Body of pancreas (tissue), 4 donors: ENCODE measurements at regions not wholly inside any gene's neighbourhood (a gene's known extent, or its start where the extent isn't known, plus 50 kb on each side); places are given as distances from the start of the nearest gene placed in this dataset.
A peak's percentile ranks its signal among the peaks of the same experiment; 100 is the strongest.

ENCODE experiments used
- ATAC-seq: fragments of 150-250 bp; one replicate; pipeline ENCODE4 v1.9.1; 2016
- DNase-seq, 4 donors: peaks; one replicate each; pipeline ENCODE4 v3.0.0-alpha.2; 2019
- H3K27ac ChIP-seq, 4 donors: fragments of 200-600 bp; sonication (generic); 1 replicate in 3 of 4; 2 replicates in 1 of 4; pipeline versions ENCODE4 v1.5.1 to v1.6.1; 2016 to 2019; ENCODE audit warnings: mild to moderate bottlenecking in 1 of 4, mixed read lengths in 1 of 4, moderate library complexity in 1 of 4
- H3K27me3 ChIP-seq, 2 donors: fragments of 200-600 bp; sonication (generic); one replicate each; pipeline ENCODE4 v1.6.0; 2016; ENCODE audit warnings: mild to moderate bottlenecking in 1 of 2
- H3K36me3 ChIP-seq, 2 donors: fragments of 200-600 bp; sonication (generic); replicated peaks in 1 of 2; 2 replicates each; pipeline ENCODE4 v1.5.1; 2016; ENCODE audit warnings: low read depth in 2 of 2; ENCODE audit not compliant: insufficient read depth in 1 of 2
- H3K4me1 ChIP-seq: fragments of 200-600 bp; sonication (generic); one replicate; pipeline ENCODE4 v1.6.0; 2016
- H3K4me3 ChIP-seq, 2 donors: fragments of 200-600 bp; sonication (generic); 1 replicate in 1 of 2; 2 replicates in 1 of 2; pipeline ENCODE4 v1.5.1; 2016 to 2019
- H3K9me3 ChIP-seq, 3 donors: fragments of 200-600 bp; sonication (generic); 1 replicate in 2 of 3; 2 replicates in 1 of 3; pipeline ENCODE4 v1.5.1; 2016
- POLR2A ChIP-seq, 3 donors: fragments of 450-650 bp; IDR thresholded peaks; one replicate each; pipeline ENCODE4 v1.6.1; 2016; ENCODE audit warnings: antibody characterized with exemption in 3 of 3, mild to moderate bottlenecking in 2 of 3
- WGBS, 2 donors: methylation state at CpG; one replicate each; pipeline ENCODE4 v1.1.5; 2017; 5-methylcytosine and 5-hydroxymethylcytosine counted together
- intact Hi-C: fragments of 100-400 bp; cut with DNase I; formaldehyde crosslinking; loops from one replicate; pipeline ENCODE4 v1.15.1; 2023
- TF ChIP-seq, protein P1 (sequence below), 7 experiments: fragments of 450-650 bp in 4 of 7; fragments of 200-600 bp in 3 of 7; sonication (generic) in 3 of 7; IDR thresholded peaks; one replicate each; pipeline ENCODE4 v1.5.1; 2016 to 2019; ENCODE audit warnings: antibody characterized with exemption in 7 of 7

DNA sequence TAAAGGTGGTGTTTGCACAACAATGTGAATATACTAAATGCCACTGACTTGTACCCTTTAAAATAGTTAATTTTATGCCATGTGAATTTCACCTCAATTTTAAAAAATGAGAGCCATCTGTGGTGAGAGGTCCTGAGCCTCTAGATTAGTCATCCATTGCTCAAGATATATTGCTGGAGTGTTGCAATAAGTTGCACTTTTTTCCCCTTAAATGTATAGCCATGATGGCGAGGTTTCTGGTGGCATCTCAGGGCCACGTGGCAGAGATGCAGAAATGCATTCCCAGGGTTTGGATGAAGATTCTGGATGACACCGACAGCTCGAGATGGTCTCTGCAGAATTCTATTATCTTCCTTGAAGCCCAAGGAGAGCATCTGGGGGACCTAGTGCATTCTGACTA lies 153.7 kb downstream of the AACS start:
- Histone ChIP-seq H3K4me1 (peaks cover 10% of the 10 kb centered on the region), H3K4me3 (no peak overlapping the region), H3K27ac (no peak overlapping the region), H3K27me3 (peaks cover 0 to 8% of the 10 kb centered on the region in 2 donors), H3K9me3 (no peaks in the 10 kb centered on the region), H3K36me3 (no peaks in the 10 kb centered on the region)
- ATAC-seq: no peak
- TF ChIP-seq, protein P1, sequence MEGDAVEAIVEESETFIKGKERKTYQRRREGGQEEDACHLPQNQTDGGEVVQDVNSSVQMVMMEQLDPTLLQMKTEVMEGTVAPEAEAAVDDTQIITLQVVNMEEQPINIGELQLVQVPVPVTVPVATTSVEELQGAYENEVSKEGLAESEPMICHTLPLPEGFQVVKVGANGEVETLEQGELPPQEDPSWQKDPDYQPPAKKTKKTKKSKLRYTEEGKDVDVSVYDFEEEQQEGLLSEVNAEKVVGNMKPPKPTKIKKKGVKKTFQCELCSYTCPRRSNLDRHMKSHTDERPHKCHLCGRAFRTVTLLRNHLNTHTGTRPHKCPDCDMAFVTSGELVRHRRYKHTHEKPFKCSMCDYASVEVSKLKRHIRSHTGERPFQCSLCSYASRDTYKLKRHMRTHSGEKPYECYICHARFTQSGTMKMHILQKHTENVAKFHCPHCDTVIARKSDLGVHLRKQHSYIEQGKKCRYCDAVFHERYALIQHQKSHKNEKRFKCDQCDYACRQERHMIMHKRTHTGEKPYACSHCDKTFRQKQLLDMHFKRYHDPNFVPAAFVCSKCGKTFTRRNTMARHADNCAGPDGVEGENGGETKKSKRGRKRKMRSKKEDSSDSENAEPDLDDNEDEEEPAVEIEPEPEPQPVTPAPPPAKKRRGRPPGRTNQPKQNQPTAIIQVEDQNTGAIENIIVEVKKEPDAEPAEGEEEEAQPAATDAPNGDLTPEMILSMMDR (IDR thresholded peaks at IDR 0.05): no peak
- no peak for TF ChIP-seq POLR2A (IDR thresholded peaks at IDR 0.05)
- intact Hi-C loops: no loop called here
- no peak for DNase-seq
- 74 to 75% methylated on average over 4 of the region's 4 CpGs for WGBS, 2 donors

GRCh38 chr12:125220404-125221273 lies 155.4 kb downstream of the AACS start:
- WGBS, 2 donors: 41 to 55% methylated on average over 14 to 16 of the region's 16 CpGs
- Histone ChIP-seq H3K4me3 (no peak overlapping the region), H3K4me1 (peaks cover 10% of the 10 kb centered on the region), H3K27me3 (peaks cover 0 to 8% of the 10 kb centered on the region in 2 donors), H3K36me3 (no peaks in the 10 kb centered on the region), H3K27ac (no peak overlapping the region), H3K9me3 (no peaks in the 10 kb centered on the region)
- intact Hi-C loops: no loop called here
- no peak for TF ChIP-seq POLR2A (IDR thresholded peaks at IDR 0.05)
- TF ChIP-seq, protein P1 (IDR thresholded peaks at IDR 0.05): no peak
- DNase-seq: peak; percentile 82 to 89 (median 88)
- ATAC-seq: peak; percentile 78

DNA sequence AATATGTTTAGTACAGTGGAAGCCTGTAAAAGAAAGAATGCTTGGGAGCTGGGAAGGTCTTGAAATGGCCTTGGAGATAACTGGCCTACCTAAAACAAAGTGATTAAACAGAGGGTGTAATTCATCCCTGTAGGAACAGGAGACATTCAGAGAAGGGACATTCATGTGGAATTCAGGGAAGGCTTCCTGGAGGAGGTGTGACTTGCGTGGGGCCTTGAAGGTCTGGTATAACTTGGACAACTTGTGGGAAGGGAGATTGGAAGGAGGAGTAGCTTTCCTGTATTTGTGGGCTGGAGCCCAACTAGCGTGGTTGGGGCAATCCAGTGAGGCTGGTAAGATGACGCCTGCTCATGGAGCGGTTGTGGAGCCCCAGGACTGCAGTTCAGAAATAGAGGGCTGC lies 156.4 kb downstream of the AACS start:
- DNase-seq (no peak), ATAC-seq (no peak)
- Histone ChIP-seq H3K27ac (no peak overlapping the region), H3K9me3 (no peaks in the 10 kb centered on the region), H3K36me3 (no peaks in the 10 kb centered on the region), H3K4me3 (no peak overlapping the region), H3K27me3 (peaks cover 0 to 5% of the 10 kb centered on the region in 2 donors), H3K4me1 (peaks cover 10% of the 10 kb centered on the region)
- 92 to 94% methylated on average over 4 of the region's 4 CpGs for WGBS, 2 donors
- no peak for TF ChIP-seq POLR2A (IDR thresholded peaks at IDR 0.05)
- TF ChIP-seq, protein P1 (IDR thresholded peaks at IDR 0.05): no peak
- intact Hi-C loops: no loop called here

DNA sequence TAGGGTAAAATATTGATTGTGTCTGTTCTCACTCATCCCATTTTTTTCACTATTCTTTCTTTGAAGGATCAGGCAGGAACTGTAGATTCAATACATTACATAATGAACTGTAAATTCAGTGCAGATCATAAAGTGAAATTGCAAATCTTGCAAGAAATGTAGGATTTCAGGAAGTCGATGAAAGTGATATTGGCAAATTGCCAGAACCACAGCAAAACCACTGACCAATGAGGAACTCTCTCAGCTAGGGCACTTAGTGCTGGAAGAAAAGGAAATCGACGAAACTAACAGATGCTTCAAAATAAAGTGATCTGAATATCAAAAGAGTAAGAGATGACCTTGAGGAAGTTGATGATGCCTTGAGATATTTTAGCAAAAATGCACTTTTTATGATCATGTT lies 157.6 kb downstream of the AACS start:
- 52 to 61% methylated on average over 3 of the region's 3 CpGs for WGBS, 2 donors
- Histone ChIP-seq H3K4me1 (peaks cover 10% of the 10 kb centered on the region), H3K27me3 (peaks cover 0 to under 1% of the 10 kb centered on the region in 2 donors), H3K4me3 (no peak overlapping the region), H3K27ac (no peak overlapping the region), H3K36me3 (no peaks in the 10 kb centered on the region), H3K9me3 (no peaks in the 10 kb centered on the region)
- DNase-seq (no peak), ATAC-seq (no peak)
- TF ChIP-seq, protein P1 (IDR thresholded peaks at IDR 0.05): no peak
- TF ChIP-seq POLR2A (IDR thresholded peaks at IDR 0.05): no peak
- intact Hi-C loops: no loop called here

- ATAC-seq: no peak
- Histone ChIP-seq H3K27me3 (no peaks in the 10 kb centered on the region), H3K4me1 (no peaks in the 10 kb centered on the region), H3K36me3 (no peaks in the 10 kb centered on the region), H3K27ac (no peak overlapping the region), H3K9me3 (no peaks in the 10 kb centered on the region), H3K4me3 (no peak overlapping the region)
- WGBS, 2 donors: 93 to 96% methylated on average over 4 of the region's 4 CpGs
- DNase-seq: no peak
- no peak for TF ChIP-seq POLR2A (IDR thresholded peaks at IDR 0.05)
- TF ChIP-seq, protein P1 (IDR thresholded peaks at IDR 0.05): no peak
- intact Hi-C loops: no loop called here
These were observed 160.4 kb downstream of the AACS start for GRCh38 chr12:125225641-125226040.
